GM19025 (cell line): ENCODE measurements at regions not wholly inside any gene's neighbourhood (a gene's known extent, or its start where the extent isn't known, plus 50 kb on each side); places are given as distances from the start of the nearest gene placed in this dataset.
"Not testable (repeated sequence)": the region's sequence is repeated elsewhere in the genome, so short reads cannot be mapped to it uniquely, and the experiment has no call there.

Experiments
- ATAC-seq: cut with Tn5 transposase; IDR thresholded peaks from one replicate; pipeline ENCODE4 v1.9.1; 2021; ENCODE audit warnings: mild to moderate bottlenecking, low read depth, moderate library complexity; ENCODE audit not compliant: unreplicated experiment

GRCh38 chr14:56998728-56999127, 188.4 kb upstream of the OTX2 start:
- no peak for ATAC-seq

- no peak for ATAC-seq
These were observed 186.6 kb upstream of the OTX2 start for GRCh38 chr14:56996721-56997399.

- no peak for ATAC-seq
These were observed 184.7 kb upstream of the OTX2 start for GRCh38 chr14:56995010-56995409.

GRCh38 chr14:56992332-56992820, 182.1 kb upstream of the OTX2 start:
- ATAC-seq: no peak

- ATAC-seq: not testable (repeated sequence)
These were observed 180.8 kb upstream of the OTX2 start for GRCh38 chr14:56990991-56991627.

- no peak for ATAC-seq
These were observed 179.1 kb upstream of the OTX2 start for GRCh38 chr14:56989359-56989758.

- no peak for ATAC-seq
These were observed 169.7 kb upstream of the OTX2 start for GRCh38 chr14:56979936-56980335.

- ATAC-seq: no peak
These were observed 165.9 kb upstream of the OTX2 start for GRCh38 chr14:56976211-56976610.

GRCh38 chr14:56975521-56975920, 165.2 kb upstream of the OTX2 start:
- ATAC-seq: no peak

- no peak for ATAC-seq
These were observed 162.7 kb upstream of the OTX2 start for GRCh38 chr14:56972948-56973347.

- no peak for ATAC-seq
These were observed 154.6 kb upstream of the OTX2 start for GRCh38 chr14:56964895-56965294.

GRCh38 chr14:56963381-56963780, 153.1 kb upstream of the OTX2 start:
- no peak for ATAC-seq

GRCh38 chr14:56962444-56963080, 152.3 kb upstream of the OTX2 start:
- no peak for ATAC-seq

- no peak for ATAC-seq
These were observed 149.6 kb upstream of the OTX2 start for GRCh38 chr14:56959869-56960268.

GRCh38 chr14:56959121-56959520, 148.8 kb upstream of the OTX2 start:
- ATAC-seq: no peak

- ATAC-seq: no peak
These were observed 145.9 kb upstream of the OTX2 start for GRCh38 chr14:56956182-56956581.

GRCh38 chr14:56955745-56956144, 145.5 kb upstream of the OTX2 start:
- ATAC-seq: no peak

GRCh38 chr14:56953884-56954283, 143.6 kb upstream of the OTX2 start:
- no peak for ATAC-seq

GRCh38 chr14:56952766-56953473, 142.6 kb upstream of the OTX2 start:
- no peak for ATAC-seq

- ATAC-seq: no peak
These were observed 139.5 kb upstream of the OTX2 start for GRCh38 chr14:56949828-56950227.

- no peak for ATAC-seq
These were observed 135.0 kb upstream of the OTX2 start for GRCh38 chr14:56945291-56945690.
